Hindlimb muscle (tissue), 1 donor: ENCODE measurements at regions not wholly inside any gene's neighbourhood (a gene's known extent, or its start where the extent isn't known, plus 50 kb on each side); places are given as distances from the start of the nearest gene placed in this dataset.
A peak's percentile ranks its signal among the peaks of the same experiment; 100 is the strongest.

Experiments used
- DNase-seq: peaks from one replicate; pipeline ENCODE4 v3.0.0-alpha.2; 2013

GRCh38 chr10:128881086-128881485 is 586.0 kb upstream of the MGMT start:
- no peak for DNase-seq

- DNase-seq, result no peak
Measured at GRCh38 chr10:128883231-128884032, 583.6 kb upstream of the MGMT start.

DNA sequence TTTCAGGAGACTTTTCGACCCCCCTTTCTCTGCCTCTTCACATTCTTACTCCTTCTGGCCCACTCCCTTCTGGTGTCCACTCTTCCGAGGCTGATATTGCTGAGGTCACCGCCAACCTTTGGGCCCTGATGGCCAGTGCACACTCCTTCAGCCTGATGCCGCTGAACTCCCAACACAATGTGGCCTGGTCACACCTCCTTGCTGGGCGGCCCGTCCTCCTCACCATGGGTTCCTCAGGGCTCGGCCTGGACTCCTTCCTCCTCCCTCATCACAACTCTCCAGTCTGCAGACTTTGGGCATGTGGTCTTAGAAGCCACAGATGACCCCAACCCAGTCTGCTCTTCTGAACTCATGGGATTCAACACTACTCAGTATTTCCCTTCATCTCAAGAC is 583.0 kb upstream of the MGMT start:
- no peak for DNase-seq

DNA sequence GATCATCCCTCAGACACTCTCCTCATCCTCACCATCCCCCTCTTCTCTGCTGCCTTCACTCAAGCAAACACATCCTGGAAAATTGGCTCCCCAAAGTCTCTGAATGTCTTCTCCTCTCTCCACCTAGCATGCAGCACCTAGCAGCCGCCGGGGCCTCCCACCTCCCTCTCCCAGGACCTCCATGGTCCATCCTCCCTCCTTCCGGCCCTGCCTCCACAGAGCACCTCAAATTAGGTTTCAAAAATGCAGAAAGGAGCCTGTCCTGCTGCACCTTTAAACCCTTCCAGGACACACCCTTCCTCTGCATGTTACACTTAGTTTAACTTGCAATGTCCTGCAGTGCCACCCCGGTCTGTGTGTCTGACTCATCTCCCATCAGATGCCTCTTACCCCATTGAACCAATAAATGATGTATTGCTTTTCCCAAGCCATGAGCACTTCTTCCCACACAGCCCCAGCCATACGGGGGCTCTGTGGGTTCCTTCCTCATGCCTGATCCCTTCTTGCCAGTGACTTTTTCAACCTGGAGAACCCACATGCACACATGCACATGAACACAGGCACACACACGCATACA is 582.5 kb upstream of the MGMT start:
- DNase-seq, result no peak

- no peak for DNase-seq
Measured at GRCh38 chr10:128885573-128886555, 581.2 kb upstream of the MGMT start.

GRCh38 chr10:128887856-128888255 is 579.2 kb upstream of the MGMT start:
- no peak for DNase-seq

- no peak for DNase-seq
Measured at GRCh38 chr10:128892005-128892404, 575.0 kb upstream of the MGMT start.

GRCh38 chr10:128894641-128895040 is 572.4 kb upstream of the MGMT start:
- DNase-seq, result no peak

- no peak for DNase-seq
Measured at GRCh38 chr10:128895473-128895872, 571.6 kb upstream of the MGMT start.

DNA sequence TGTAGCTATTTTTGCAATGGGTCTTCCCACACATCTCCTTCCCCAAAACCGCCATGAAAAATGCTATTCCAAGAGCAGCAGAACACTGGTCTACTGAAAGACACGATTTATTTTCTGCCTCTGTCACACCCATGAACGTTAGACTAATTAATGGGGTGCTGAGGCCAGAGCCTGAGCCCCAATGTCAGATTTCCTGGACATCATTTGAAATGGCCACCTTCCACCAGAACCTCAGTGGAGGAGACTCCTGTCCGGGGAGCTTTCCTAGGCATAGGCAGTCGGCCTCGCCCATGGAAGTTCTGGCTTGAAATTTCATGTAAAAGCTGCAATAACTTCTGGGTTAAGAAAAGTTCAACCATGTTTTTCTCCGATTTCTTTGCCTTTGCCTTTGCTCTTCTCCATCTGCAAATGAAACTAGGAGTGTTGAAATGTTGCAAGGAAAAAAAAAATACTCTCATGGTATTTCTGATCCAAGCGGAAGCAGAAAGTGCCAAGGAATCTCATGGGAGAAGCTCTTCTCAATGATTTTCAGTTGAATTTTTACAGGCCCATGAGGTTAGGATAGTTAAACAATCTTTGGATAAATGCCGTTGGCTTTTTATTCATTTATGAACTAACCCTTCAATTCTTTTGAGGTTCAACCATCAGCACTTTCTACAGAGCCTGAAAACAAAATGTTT is 570.8 kb upstream of the MGMT start:
- DNase-seq, result peak; percentile 91

GRCh38 chr10:128896963-128897362 is 570.1 kb upstream of the MGMT start:
- peak; percentile 86 for DNase-seq

GRCh38 chr10:128897401-128898129 is 569.5 kb upstream of the MGMT start:
- peak; percentile 70 for DNase-seq

DNA sequence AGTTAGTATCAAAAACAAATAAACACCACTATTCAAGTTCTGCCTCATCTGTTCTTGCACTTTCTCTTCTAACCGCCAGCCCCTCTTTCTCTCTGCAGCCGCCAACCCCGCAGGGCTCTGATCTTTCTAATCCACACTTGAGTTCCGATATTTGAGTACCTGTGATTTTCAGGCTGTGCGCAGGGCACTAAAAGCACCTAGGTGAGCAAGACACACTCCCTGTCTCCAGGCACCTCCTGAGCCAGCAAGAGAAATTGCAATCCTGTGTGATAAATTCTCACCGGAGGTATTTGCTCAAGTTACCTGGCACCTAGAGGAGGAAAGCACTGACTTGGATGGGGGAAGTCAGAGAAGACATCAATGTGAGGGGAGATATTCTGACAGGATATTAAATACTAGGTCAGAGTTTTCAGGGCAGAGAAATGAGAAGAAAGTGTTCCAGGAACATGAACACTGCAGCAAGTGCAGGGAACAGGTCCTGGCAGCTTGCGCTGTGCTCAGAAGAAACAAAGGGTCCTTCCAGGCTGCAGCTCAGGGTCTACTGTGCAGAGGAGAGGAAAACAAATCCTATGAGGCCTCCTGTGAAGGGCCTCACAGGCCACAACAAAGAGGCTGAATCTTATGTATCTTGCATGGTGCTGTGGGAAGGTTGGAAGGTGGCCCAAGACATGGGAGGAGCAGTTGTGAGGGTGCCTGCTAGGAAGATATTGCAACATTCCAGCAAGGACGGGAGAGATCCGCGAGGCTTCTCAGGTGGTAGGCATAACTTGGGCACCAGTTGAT is 568.7 kb upstream of the MGMT start:
- DNase-seq, result peak; percentile 37

DNA sequence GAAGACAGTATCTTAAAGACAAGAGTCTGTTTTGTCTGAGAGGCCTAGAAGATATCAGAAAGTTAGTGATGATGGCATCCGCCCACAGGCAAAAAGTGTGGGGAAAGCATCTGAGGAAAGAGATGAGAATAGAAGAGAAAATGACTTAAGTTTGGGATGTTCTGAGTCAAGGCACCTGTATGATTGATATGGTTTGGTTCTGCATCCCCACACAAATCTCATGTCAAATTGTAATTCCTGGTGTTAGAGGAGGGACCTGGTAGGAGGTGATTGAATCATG is 568.2 kb upstream of the MGMT start:
- DNase-seq, result no peak

DNA sequence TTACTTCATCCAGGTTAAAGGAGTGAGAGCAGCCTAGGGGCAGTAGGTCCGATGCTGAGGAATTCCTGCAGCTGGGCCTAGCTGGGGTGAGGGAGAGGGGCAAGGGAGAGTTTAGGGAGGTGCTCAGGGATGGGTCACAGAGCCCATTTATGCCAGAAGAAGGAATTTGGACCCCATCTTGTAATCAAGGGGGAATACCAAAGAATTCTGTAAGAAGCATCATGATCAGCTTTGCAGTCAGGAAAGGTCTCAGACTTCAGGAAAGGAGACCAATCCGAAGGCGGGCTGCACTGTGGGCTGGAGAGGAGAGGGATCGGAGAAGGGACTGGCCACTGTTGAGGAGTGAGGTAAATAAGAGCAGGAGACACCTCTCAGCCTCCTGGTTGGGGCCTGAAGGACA is 566.6 kb upstream of the MGMT start:
- no peak for DNase-seq

DNA sequence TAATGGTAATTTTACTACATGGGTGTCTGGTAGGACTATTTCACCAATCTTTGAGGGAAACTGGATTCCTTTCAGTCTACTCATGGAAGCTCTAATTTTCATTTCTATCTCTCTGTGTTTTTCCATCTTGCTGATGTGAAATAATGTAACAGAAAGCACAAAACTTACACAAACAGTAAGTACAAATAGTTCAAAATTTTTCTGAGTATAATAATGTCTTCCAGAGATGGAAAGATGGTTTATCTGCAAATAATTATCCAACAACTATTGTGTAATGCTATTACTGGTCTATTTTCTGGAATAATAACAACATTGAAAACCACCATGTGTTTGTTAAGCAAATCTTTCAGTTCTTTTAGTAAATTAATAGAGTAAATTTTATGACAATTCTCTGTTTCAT is 565.8 kb upstream of the MGMT start:
- no peak for DNase-seq

GRCh38 chr10:128902031-128902710 is 564.9 kb upstream of the MGMT start:
- DNase-seq, result no peak

DNA sequence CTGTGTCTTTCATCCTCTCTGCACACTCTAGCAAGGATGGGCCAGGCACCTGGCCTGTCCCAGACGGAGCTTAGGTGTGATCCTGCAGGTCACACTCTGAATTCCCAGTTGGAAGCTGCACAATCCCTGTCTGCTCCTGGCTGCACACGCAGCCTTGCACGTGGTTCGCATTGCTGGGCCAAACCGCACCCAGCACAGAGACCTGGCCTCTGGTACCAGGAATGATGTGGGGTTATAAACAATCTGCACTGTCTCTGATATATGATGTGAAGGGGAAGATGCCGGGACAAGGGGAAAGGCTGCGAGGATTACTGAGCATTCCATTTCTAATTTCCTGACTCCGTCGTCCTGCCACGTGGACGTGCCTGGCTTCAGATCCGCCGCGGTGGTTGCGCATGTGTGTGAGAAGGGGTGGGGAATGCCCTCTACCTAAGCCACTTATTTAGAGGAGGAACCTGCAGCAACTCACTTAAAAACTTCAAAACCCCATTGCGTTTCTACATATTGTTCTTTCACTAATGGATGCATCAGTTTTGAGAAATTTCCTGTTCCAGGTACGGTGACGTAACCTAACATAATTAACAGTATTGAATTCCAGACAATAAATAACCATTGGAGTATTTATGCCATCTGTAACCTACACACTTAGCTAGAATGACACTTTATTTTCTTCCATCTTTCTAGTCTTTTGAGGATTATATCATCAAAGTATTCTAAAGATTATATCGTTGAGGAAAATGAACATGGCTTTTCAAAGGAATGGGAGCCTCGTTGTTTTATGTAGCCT is 559.7 kb upstream of the MGMT start:
- peak; percentile 67 for DNase-seq

DNA sequence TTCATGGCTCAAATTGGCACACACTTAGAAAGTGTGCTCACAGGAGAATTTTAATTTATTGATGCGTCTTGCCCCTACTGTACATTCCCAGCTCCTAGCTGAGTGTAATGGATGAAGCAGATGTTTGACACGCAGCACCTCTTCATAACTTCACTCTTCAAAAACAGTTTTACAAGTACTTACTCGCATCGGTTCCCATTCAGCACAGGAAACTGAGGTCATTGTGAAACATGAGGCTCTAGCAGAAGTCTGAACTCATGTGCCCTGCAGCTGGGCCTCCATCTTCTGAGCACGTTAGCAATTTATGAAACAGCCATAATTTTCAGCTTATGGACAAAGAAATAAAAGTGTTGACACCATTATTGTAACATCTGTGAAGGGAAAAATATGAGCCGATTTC is 558.9 kb upstream of the MGMT start:
- peak; percentile 81 for DNase-seq

DNA sequence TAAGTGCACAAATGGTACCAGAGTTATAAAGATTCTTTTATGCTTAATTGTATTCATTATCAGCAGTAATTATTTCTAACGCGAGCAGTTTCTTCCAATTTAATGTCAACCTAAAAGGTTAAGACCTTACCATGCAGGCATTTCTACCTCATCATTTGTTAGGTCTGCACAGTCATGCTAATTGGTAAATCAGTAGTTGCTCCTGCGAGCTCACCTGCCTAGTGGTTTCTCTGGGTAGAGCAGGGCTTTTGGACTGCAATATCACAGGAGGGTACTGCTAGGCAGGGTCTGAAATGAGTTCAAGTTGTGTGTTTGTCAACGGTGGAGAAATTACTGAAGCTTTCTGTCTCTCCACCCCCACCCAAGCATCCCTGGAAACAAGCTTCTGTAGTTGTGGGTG is 558.5 kb upstream of the MGMT start:
- DNase-seq, result no peak
